GM18858 (cell line): ENCODE measurements at regions not wholly inside any gene's neighbourhood (a gene's known extent, or its start where the extent isn't known, plus 50 kb on each side); places are given as distances from the start of the nearest gene placed in this dataset.
"Not testable (repeated sequence)": the region's sequence is repeated elsewhere in the genome, so short reads cannot be mapped to it uniquely, and the experiment has no call there.

Experiments
- ATAC-seq: cut with Tn5 transposase; IDR thresholded peaks from one replicate; pipeline ENCODE4 v1.9.1; 2021; ENCODE audit not compliant: unreplicated experiment

- no peak for ATAC-seq
Observed at GRCh38 chr13:73190477-73190876, 131.7 kb downstream of the KLF5 start.

- ATAC-seq: no peak
Observed at GRCh38 chr13:73189776-73190175, 131.0 kb downstream of the KLF5 start.

GRCh38 chr13:73189362-73189761 is 130.6 kb downstream of the KLF5 start:
- ATAC-seq: no peak

- no peak for ATAC-seq
Observed at GRCh38 chr13:73187106-73187505, 128.3 kb downstream of the KLF5 start.

- ATAC-seq: no peak
Observed at GRCh38 chr13:73179650-73180274, 121.0 kb downstream of the KLF5 start.

GRCh38 chr13:73177916-73178565 is 119.2 kb downstream of the KLF5 start:
- ATAC-seq: no peak

- ATAC-seq: no peak
Observed at GRCh38 chr13:73177017-73177416, 118.2 kb downstream of the KLF5 start.

DNA sequence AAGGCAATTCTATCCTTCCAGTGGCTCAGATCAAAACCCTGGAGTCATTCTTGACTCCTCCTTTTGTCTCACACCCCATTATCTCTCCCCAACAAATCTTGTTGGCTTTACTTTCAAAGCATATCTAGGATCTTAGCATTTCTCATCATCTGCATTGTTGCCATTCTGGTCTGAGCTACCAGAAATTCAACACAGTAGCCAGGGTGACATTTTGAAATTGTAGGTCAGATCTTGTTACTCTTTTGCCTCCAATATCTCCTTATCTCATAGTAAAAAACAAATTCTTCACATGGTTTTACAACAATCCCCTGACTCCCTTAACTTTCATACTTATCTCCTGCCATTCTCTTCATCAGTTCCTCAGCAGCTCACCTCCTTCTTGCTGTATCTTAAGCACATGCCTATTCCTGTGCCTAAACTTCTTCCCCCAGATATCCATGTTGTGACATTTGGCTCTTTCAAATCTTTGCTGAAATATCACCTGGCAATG is 115.8 kb downstream of the KLF5 start:
- ATAC-seq: no peak

DNA sequence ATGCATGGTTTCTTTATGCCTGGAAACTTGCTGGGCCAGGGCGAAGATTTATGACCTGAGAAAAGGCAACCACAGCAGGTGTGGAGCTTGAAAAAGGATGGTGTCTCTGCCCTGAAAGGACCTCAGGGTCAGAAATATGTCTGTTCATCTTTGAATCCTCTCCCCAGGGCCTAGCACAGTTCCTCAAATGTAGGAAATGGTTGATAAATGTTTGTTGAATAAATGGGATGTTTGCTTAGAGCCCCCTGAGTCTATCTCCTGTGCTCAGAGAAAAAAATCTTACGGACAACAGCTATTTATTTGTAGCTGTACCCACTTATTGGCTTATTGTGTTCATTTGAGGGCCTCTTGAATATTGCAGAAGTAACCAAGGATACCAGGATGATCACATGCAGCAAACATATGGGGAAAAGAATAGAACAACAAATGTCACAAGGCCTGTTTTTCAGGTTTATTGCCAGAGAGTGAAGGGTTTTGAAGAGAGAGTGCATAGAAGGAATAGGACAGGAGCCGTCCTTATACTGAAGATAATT is 114.5 kb downstream of the KLF5 start:
- ATAC-seq: no peak

DNA sequence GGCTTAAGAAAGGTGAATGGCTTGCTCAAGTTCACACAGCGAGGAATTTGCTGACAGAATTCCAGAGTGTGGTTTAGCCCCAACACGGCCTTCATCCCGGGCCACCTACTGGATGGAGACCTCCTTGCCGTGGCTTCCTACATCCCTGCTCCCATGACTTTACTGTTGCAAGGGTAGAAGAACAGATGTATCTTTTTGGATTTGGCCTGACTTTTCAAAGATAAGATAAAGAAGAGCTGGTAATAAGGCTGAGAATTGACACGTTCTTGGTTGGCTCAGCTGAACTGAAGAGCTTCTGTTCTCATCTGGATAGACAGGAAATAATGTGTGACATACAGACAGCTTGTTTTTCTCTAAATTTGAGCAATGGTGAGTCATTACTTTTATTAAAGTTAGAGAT is 113.1 kb downstream of the KLF5 start:
- ATAC-seq: no peak

GRCh38 chr13:73171271-73171682 is 112.5 kb downstream of the KLF5 start:
- no peak for ATAC-seq

DNA sequence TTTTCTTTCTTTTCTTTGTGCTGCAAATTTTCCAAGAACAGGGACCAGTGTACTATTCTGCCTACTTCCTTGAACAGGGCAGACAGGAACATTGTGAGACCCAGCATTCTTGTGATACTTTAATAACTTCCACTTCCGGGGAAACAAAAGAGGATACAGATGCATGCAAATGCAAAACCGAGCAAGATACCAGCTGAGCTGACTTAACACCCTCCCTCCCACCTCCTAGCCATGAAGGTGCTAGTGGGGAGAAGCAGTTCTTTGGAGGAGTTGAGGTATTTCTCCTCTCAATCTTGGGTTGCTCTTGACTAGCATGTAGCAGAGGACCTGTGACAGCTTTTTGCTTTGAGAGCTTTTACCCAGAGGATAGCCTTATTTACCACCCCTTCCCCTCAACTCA is 111.2 kb downstream of the KLF5 start:
- no peak for ATAC-seq

GRCh38 chr13:73168953-73169401 is 110.2 kb downstream of the KLF5 start:
- ATAC-seq: no peak

GRCh38 chr13:73168226-73168952 is 109.6 kb downstream of the KLF5 start:
- ATAC-seq: no peak

DNA sequence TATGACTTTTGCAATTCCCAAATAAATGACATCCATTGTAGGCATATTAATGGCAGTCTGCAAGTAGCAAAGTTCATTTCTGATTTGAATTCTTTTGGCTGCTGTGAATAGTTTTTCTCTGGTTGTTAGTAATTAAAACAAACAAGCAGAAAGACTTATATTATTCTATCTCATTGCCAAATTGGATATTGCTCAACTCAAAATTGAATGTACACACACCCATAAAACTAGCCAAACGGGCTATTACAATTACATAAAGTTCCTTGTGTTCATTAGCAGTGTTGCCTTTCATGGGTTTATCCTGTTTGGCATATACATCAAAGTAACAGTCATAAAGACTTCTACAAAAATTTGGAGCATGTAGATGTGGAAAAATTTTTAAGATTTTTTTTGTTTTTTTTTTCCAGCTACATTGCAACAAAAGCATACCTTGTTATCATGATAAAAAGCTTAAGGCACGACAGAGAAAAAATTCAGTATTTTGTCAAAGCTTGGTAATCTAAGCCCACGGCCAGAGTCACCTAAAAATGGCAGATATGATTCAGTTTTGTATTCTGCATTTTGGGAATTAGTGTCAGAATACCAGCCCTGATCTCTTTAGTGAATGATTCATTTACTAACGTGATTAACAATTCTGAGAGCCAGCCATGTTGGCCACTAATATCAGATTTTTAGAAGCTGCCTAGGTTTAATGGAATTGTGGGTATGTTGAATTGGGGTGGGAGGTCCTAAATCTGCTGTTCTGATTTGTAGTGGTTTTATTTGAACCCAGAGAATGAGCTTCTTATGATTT is 108.4 kb downstream of the KLF5 start:
- no peak for ATAC-seq

- ATAC-seq: no peak
Observed at GRCh38 chr13:73166204-73166603, 107.4 kb downstream of the KLF5 start.

DNA sequence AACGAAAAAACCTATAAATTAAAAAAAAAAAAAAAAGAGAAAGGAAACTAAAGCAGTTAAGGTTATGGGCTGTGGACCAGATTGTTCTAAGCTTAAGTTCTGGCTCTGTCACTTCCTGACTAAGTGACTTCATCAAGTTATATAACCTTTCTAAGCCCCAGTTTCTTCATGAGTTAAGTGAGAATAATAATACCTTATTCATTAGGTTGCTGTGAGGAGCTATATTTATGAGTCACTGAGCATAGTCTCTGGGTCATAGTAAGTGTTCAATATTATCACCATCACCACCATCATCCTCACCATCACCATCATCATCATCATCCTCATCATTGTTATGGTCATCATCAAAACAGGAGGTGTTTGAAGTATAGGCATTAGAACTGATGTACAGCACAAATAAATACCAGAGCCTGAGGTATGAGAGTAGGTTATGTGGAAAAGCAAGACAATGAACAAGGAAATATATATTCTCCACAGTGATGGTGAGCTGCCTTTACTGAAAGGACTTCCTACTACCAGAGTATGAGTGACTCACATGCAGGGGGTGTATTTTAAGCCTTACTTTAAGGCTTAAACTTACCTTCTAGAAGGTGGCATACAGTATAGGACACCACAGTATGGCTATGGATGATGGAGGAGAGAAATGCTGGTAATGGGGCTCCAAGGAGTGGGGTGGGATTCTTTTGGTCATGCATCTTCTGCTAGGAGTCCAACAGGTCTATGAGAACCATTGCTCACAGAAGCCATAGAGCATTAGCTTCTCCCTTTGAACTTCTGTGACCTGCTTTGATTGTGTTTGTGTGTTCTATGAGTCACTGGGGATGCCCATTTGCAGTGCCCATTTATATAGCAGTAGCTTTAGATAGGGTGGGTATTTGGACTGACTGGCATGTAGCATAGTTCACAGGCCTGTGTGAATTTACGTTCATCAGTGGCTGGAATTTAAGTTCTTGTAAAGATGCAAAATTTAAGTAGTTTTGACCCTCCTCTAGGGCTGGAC is 104.4 kb downstream of the KLF5 start:
- no peak for ATAC-seq

GRCh38 chr13:73160371-73161031 is 101.7 kb downstream of the KLF5 start:
- not testable (repeated sequence) for ATAC-seq

- ATAC-seq: no peak
Observed at GRCh38 chr13:73158851-73159250, 100.0 kb downstream of the KLF5 start.
